ENCODE measurements at regions not wholly inside any gene's neighbourhood (a gene's known extent, or its start where the extent isn't known, plus 50 kb on each side); places are given as distances from the start of the nearest gene placed in this dataset.

DNA sequence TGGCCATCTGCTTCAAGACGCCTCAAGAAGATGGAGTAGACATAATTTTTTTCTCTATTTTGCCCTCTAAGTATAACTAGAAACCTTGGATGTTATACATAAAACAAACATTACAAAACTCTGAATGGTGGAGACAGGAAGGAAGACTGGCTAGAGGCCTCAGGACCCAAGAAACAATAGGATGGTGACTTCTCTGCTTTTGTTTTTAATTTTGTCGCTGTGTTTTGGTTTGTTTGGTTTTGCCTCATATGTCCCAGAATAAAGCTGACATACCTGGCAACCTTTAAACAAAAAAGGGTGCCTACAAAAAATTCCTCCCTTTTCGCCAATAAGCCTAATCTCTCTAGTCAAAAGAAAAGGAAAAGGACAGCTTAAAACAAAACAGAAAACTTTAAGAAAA is 109.1 kb downstream of the PPP4R3C start:
- TF ChIP-seq, protein P1, sequence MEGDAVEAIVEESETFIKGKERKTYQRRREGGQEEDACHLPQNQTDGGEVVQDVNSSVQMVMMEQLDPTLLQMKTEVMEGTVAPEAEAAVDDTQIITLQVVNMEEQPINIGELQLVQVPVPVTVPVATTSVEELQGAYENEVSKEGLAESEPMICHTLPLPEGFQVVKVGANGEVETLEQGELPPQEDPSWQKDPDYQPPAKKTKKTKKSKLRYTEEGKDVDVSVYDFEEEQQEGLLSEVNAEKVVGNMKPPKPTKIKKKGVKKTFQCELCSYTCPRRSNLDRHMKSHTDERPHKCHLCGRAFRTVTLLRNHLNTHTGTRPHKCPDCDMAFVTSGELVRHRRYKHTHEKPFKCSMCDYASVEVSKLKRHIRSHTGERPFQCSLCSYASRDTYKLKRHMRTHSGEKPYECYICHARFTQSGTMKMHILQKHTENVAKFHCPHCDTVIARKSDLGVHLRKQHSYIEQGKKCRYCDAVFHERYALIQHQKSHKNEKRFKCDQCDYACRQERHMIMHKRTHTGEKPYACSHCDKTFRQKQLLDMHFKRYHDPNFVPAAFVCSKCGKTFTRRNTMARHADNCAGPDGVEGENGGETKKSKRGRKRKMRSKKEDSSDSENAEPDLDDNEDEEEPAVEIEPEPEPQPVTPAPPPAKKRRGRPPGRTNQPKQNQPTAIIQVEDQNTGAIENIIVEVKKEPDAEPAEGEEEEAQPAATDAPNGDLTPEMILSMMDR (IDR thresholded peaks at IDR 0.05): no peak
- TF ChIP-seq EP300 (IDR thresholded peaks at IDR 0.05) (no peak), POLR2A (IDR thresholded peaks at IDR 0.05) (no peak)
